Esophagus muscularis mucosa (tissue), 4 donors: ENCODE measurements at regions not wholly inside any gene's neighbourhood (a gene's known extent, or its start where the extent isn't known, plus 50 kb on each side); places are given as distances from the start of the nearest gene placed in this dataset.

Source experiments
- DNase-seq: peaks from one replicate; pipeline ENCODE4 v3.0.0-alpha.2; 2017; ENCODE audit errors: extremely low spot score
- H3K27ac ChIP-seq, 4 donors: fragments of 200-600 bp; sonication (generic); replicated peaks in 1 of 4; 1 replicate in 3 of 4; 2 replicates in 1 of 4; pipeline ENCODE4 v1.5.1; 2016 to 2019; ENCODE audit warnings: mild to moderate bottlenecking in 1 of 4
- H3K27me3 ChIP-seq, 4 donors: fragments of 200-600 bp; sonication (generic); one replicate each; pipeline versions ENCODE4 v1.5.1 to v1.6.0; 2016 to 2019
- H3K36me3 ChIP-seq, 4 donors: fragments of 200-600 bp; sonication (generic); one replicate each; pipeline ENCODE4 v1.5.1; 2016 to 2019
- H3K4me1 ChIP-seq, 4 donors: fragments of 200-600 bp; sonication (generic); one replicate each; pipeline ENCODE4 v1.5.1; 2016 to 2019
- H3K4me3 ChIP-seq, 4 donors: fragments of 200-600 bp; sonication (generic); 1 replicate in 2 of 4; 2 replicates in 2 of 4; pipeline ENCODE4 v1.5.1; 2016 to 2019; ENCODE audit warnings: mild to moderate bottlenecking in 4 of 4, moderate library complexity in 1 of 4
- H3K9me3 ChIP-seq, 4 donors: fragments of 200-600 bp; sonication (generic); 1 replicate in 3 of 4; 2 replicates in 1 of 4; pipeline ENCODE4 v1.5.1; 2016 to 2019
- EP300 ChIP-seq: sonication (generic); formaldehyde crosslinking; IDR thresholded peaks from one replicate; pipeline ENCODE4 v1.6.1; 2017; ENCODE audit warnings: antibody characterized with exemption
- POLR2A ChIP-seq: fragments of 450-650 bp; IDR thresholded peaks from one replicate; pipeline ENCODE4 v1.6.1; 2017; ENCODE audit warnings: antibody characterized with exemption, moderate library complexity, mild to moderate bottlenecking, low read depth
- POLR2AphosphoS5 ChIP-seq, 2 donors: sonication (generic); formaldehyde crosslinking; IDR thresholded peaks; one replicate each; pipeline ENCODE4 v1.6.1; 2017; ENCODE audit warnings: antibody characterized with exemption in 2 of 2
- WGBS: methylation state at CpG from one replicate; pipeline ENCODE4 v1.1.5; 2018; 5-methylcytosine and 5-hydroxymethylcytosine counted together
- intact Hi-C: fragments of 100-400 bp; cut with DNase I; formaldehyde crosslinking; loops from one replicate; pipeline ENCODE4 v1.15.1; 2023
- TF ChIP-seq, protein P1 (sequence below), 3 experiments: fragments of 200-600 bp in 2 of 3; fragments of 450-650 bp in 1 of 3; sonication (generic) in 2 of 3; IDR thresholded peaks; one replicate each; pipeline ENCODE4 v1.5.1; 2017 to 2019; ENCODE audit warnings: antibody characterized with exemption in 3 of 3, mild to moderate bottlenecking in 2 of 3, moderate library complexity in 1 of 3

DNA sequence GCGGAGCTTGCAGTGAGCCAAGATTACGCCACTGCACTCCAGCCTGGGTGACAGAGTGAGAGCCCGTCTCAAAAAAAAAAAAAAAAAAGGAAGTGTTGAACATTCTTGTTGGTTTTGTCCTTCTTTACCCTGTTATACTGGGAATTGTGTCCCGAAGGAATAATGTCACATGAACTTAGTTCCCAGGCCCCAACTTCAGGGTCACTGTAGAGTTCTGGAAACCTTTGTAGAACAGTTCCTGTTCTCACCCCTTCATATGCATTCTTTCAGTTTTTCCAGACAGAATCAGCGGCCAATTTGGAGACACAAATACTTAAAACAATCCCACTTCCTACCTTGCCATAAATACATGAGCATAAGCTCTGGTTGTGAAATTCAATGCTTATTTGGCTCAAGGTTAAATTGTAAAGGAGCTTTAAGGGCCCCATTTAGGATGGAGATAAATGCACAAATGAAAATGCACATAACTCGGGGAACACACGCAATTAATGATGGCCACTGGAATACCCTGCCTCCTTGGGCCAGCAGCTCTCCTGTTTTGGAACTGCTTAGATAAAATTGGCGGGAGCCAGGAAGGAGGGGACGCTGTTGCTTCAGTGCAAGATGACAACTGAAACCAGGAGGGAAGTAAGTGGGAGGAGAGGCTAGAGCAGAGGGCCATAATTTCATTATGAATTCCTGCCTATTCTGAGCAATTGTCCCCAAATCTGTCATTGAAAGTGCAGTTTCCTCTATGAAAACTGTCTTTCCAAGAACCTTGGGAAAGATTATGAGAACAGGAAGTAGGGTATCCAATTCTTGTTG, 153.7 kb downstream of the FGF1 start:
- H3K27ac ChIP-seq, result no peak overlapping the region
- TF ChIP-seq, protein P1, sequence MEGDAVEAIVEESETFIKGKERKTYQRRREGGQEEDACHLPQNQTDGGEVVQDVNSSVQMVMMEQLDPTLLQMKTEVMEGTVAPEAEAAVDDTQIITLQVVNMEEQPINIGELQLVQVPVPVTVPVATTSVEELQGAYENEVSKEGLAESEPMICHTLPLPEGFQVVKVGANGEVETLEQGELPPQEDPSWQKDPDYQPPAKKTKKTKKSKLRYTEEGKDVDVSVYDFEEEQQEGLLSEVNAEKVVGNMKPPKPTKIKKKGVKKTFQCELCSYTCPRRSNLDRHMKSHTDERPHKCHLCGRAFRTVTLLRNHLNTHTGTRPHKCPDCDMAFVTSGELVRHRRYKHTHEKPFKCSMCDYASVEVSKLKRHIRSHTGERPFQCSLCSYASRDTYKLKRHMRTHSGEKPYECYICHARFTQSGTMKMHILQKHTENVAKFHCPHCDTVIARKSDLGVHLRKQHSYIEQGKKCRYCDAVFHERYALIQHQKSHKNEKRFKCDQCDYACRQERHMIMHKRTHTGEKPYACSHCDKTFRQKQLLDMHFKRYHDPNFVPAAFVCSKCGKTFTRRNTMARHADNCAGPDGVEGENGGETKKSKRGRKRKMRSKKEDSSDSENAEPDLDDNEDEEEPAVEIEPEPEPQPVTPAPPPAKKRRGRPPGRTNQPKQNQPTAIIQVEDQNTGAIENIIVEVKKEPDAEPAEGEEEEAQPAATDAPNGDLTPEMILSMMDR (IDR thresholded peaks at IDR 0.05), result no peak
- TF ChIP-seq POLR2A, result no peak
- H3K9me3 ChIP-seq, result peaks cover 0 to 5% (median 0%) of the 10 kb centered on the region in 4 donors
- no peak for DNase-seq
- H3K36me3 ChIP-seq, result no peaks in the 10 kb centered on the region
- WGBS, result 71% methylated on average over 9 of the region's 9 CpGs
- H3K4me1 ChIP-seq, result no peaks in the 10 kb centered on the region
- H3K4me3 ChIP-seq, result no peak overlapping the region
- intact Hi-C loops, result no loop called here
- H3K27me3 ChIP-seq, result no peaks in the 10 kb centered on the region

DNA sequence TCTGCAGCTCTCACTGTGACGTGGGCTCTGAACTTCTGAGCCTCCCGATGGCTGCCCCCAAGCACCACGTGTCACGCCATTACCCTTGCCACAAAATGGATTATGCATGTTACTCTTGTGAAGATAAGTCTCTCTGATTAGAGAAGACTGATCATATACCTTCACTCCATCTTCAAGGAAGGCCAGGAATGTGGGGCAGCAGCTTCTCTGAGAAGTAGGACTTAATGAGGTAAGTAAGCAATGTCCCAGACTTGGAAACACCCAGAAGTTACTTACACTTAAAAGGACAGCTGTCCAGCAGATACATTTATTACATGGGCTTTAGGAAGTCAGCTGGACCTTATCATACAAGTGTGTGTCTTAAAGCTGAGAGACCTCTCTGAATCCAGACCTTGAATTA, 155.0 kb downstream of the FGF1 start:
- H3K4me1 ChIP-seq, result no peaks in the 10 kb centered on the region
- WGBS, result 95% methylated on average over 4 of the region's 4 CpGs
- intact Hi-C loops, result no loop called here
- H3K27ac ChIP-seq, result no peak overlapping the region
- H3K36me3 ChIP-seq, result no peaks in the 10 kb centered on the region
- no peak for DNase-seq
- no peak for TF ChIP-seq POLR2AphosphoS5 (IDR thresholded peaks at IDR 0.05)
- TF ChIP-seq, protein P1 (IDR thresholded peaks at IDR 0.05), result no peak
- no peak for TF ChIP-seq POLR2A
- no peak for TF ChIP-seq EP300
- H3K9me3 ChIP-seq, result peaks cover 0 to 5% (median 0%) of the 10 kb centered on the region in 4 donors
- no peak overlapping the region for H3K4me3 ChIP-seq
- no peaks in the 10 kb centered on the region for H3K27me3 ChIP-seq

DNA sequence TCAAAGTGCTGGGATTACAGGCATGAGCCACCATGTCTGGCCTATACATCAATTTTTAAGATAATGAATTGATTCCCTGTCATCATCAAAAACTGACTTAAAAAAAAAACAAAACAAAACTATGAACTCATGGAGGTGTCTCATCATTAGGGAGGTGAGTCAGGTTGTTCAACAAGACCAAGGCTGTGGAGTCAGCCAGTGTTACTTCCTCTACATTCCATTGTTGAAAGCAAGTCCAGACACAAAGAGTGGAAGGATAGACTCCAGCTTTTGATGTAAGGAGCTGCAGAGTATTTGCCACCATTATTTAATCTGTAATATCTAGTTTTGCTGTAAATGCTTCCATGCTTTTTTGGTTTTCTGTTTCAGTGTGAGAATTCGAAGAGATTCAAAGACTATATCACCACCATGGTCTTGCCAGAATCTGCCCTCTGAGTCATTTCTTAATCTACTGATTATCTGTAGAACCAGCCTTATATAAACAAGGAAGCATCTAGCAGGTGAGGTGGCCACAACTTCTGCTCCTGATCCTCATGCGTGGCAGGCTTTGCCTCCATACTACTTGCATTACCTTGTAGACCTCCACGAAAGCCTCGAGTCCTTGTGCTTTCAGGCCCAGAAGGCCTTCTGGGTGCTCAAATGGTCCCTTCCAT, 156.1 kb downstream of the FGF1 start:
- 98% methylated on average over 4 of the region's 4 CpGs for WGBS
- Histone ChIP-seq H3K27me3 (no peaks in the 10 kb centered on the region), H3K9me3 (peaks cover 0 to 5% (median 0%) of the 10 kb centered on the region in 4 donors), H3K27ac (no peak overlapping the region), H3K36me3 (no peaks in the 10 kb centered on the region), H3K4me3 (no peak overlapping the region), H3K4me1 (no peaks in the 10 kb centered on the region)
- TF ChIP-seq POLR2AphosphoS5 (IDR thresholded peaks at IDR 0.05) (no peak), POLR2A (no peak), EP300 (no peak)
- TF ChIP-seq, protein P1 (IDR thresholded peaks at IDR 0.05), result no peak
- no peak for DNase-seq
- intact Hi-C loops, result no loop called here

DNA sequence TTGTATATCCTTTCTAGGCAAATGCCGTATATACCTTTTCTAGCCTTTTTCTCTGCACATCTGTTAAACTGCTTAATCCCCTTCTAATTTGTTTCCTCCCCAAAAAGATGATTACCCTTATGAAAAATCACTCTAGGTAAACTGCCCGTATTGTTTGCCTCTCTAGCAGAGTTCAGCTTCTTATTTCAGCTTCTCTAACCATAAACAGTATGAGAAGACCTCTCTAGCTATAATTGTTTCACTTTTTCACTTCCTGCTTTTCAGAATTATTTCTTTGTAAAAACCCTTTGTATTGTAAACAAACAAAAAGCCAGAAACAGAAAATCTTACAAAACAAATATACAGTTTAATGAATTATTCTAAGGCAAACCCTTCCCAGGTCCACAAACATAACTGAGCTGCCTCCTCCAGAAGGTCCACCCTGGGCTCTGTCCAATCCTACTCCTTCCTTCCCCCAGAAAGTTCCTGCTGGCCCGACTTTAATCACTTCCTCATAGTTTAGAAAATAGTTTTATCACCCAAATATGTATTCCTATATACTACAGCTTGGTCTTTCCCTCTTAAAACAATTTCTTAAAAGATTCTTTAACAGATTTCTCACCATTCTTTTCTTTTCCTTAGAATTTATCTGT, 158.1 kb downstream of the FGF1 start:
- whole genome bisulfite sequencing, result 69% methylated on average over 3 of the region's 3 CpGs
- DNase-seq, result no peak
- H3K4me3 ChIP-seq, result no peak overlapping the region
- intact Hi-C loops, result no loop called here
- TF ChIP-seq POLR2AphosphoS5 (IDR thresholded peaks at IDR 0.05) (no peak), POLR2A (no peak), EP300 (no peak)
- TF ChIP-seq, protein P1 (IDR thresholded peaks at IDR 0.05), result no peak
- H3K4me1 ChIP-seq, result no peaks in the 10 kb centered on the region
- no peaks in the 10 kb centered on the region for H3K27me3 ChIP-seq
- no peak overlapping the region for H3K27ac ChIP-seq
- H3K36me3 ChIP-seq, result no peaks in the 10 kb centered on the region
- H3K9me3 ChIP-seq, result no peaks in the 10 kb centered on the region
